HepG2 (cell line): ENCODE measurements at regions not wholly inside any gene's neighbourhood (a gene's known extent, or its start where the extent isn't known, plus 50 kb on each side); places are given as distances from the start of the nearest gene placed in this dataset.

ENCODE experiments used
- ATAC-seq: fragments of 200-7000 bp; cut with Tn5 transposase; 3 replicates; pipeline ENCODE4 v1.9.1; 2020; ENCODE audit warnings: mild to moderate bottlenecking, moderate library complexity
- BruUV-seq: library from RNA; stranded (reverse); fragments of 400-500 nt; replicated peaks from 2 replicates; lab custom pipeline; 2021; lab: Mats Ljungman, UMichigan
- CTCF ChIA-PET: fragments of 300-600 bp; formaldehyde crosslinking; extraction: SDS; loops from one replicate; lab custom pipeline; 2021; ENCODE audit warnings: low total read pairs, inconsistent platforms, low intra/inter-chr PET ratio; lab: Yijun Ruan, JAX
- POLR2A ChIA-PET: fragments of 350-600 bp; sonication (Branson Sonifier 250); formaldehyde crosslinking; loops from one replicate; lab custom pipeline; 2020; ENCODE audit warnings: antibody characterized with exemption, inconsistent platforms; lab: Yijun Ruan, JAX
- DNase-seq: peaks from one replicate; pipeline ENCODE4 v3.0.0-alpha.2; 2015; ENCODE audit warnings: low spot score
- FAIRE-seq: peaks from 3 replicates; lab custom pipeline; 2011; peaks lifted over from hg19 to GRCh38; lab: Jason Lieb, UNC
- H2AFZ ChIP-seq: one replicate; pipeline ENCODE4 v1.6.1; 2011; ENCODE audit warnings: low read length, inconsistent platforms
- H3K27ac ChIP-seq: fragments of 300-600 bp; 3 replicates; pipeline ENCODE4 v1.8.0; 2011; ENCODE audit warnings: mixed run types, mild to moderate bottlenecking, mixed read lengths, low read length, inconsistent platforms; ENCODE audit not compliant: insufficient read depth; ENCODE audit errors: extremely low read length
- H3K27me3 ChIP-seq, 2 experiments: fragments of 200-600 bp in 1 of 2; 2 replicates in 1 of 2; 3 replicates in 1 of 2; pipeline versions ENCODE4 v1.6.0 to v1.8.0; 2011; ENCODE audit warnings: low read length in 2 of 2, mild to moderate bottlenecking in 2 of 2, moderate library complexity in 2 of 2, inconsistent platforms in 1 of 2; ENCODE audit not compliant: insufficient read depth in 2 of 2, control insufficient read depth in 1 of 2
- H3K36me3 ChIP-seq, 2 experiments: fragments of 200-600 bp in 1 of 2; replicated peaks in 1 of 2; 2 replicates in 1 of 2; 3 replicates in 1 of 2; pipeline versions ENCODE4 v1.5.1 to v1.8.0; 2011; ENCODE audit warnings: low read length in 2 of 2, inconsistent platforms in 1 of 2; ENCODE audit not compliant: insufficient read depth in 2 of 2, control insufficient read depth in 1 of 2
- H3K4me1 ChIP-seq: 2 replicates; pipeline ENCODE4 v1.5.1; 2012; ENCODE audit warnings: low read length, inconsistent platforms; ENCODE audit not compliant: insufficient read depth
- H3K4me2 ChIP-seq: 2 replicates; pipeline ENCODE4 v1.6.0; 2011; ENCODE audit warnings: low read depth, low read length, inconsistent platforms
- H3K4me3 ChIP-seq, 3 experiments: fragments of 200-600 bp in 1 of 3; sonication (generic), shearing (Covaris generic) in 1 of 3; replicated peaks in 1 of 3; 2 replicates each; pipeline ENCODE4 v1.5.1; 2011 to 2016; ENCODE audit warnings: low read length in 3 of 3, inconsistent platforms in 2 of 3, low read depth in 2 of 3, mild to moderate bottlenecking in 2 of 3, control low read depth in 1 of 3, mixed read lengths in 1 of 3; ENCODE audit not compliant: insufficient read depth in 1 of 3
- H3K79me2 ChIP-seq: one replicate; pipeline ENCODE4 v1.6.1; 2011; ENCODE audit warnings: low read length, inconsistent platforms; ENCODE audit not compliant: insufficient read depth
- H3K9ac ChIP-seq: 2 replicates; pipeline ENCODE4 v1.6.0; 2011; ENCODE audit warnings: mild to moderate bottlenecking, low read depth, low read length, inconsistent platforms; ENCODE audit not compliant: insufficient read depth
- H3K9me3 ChIP-seq: 2 replicates; pipeline ENCODE4 v1.5.1; 2012; ENCODE audit warnings: mild to moderate bottlenecking, low read length
- H4K20me1 ChIP-seq: 2 replicates; pipeline ENCODE4 v1.6.0; 2011; ENCODE audit warnings: inconsistent platforms, mild to moderate bottlenecking, low read length, moderate library complexity; ENCODE audit not compliant: insufficient read depth
- EEA1 ChIP-seq: sonication (generic); formaldehyde crosslinking; IDR thresholded peaks from 2 replicates; pipeline ENCODE4 v1.5.1; 2020; ENCODE audit warnings: mild to moderate bottlenecking, missing genetic modification reagents, borderline replicate concordance
- GFI1 ChIP-seq: sonication (generic); formaldehyde crosslinking; IDR thresholded peaks from 2 replicates; pipeline ENCODE4 v1.5.0; 2020; ENCODE audit warnings: missing genetic modification reagents, mild to moderate bottlenecking, borderline replicate concordance
- KLF16 ChIP-seq, 2 experiments: sonication (generic) in 1 of 2; formaldehyde crosslinking in 1 of 2; IDR thresholded peaks; 2 replicates each; pipeline versions ENCODE4 v1.6.1 to v1.8.0; 2016 to 2023; ENCODE audit warnings: missing genetic modification reagents in 2 of 2, missing compliant biosample characterization in 1 of 2
- NCOA5 ChIP-seq: sonication (generic); formaldehyde crosslinking; IDR thresholded peaks from 2 replicates; pipeline ENCODE4 v1.4.0; 2020; ENCODE audit warnings: missing genetic modification reagents
- TIGD3 ChIP-seq: sonication (generic); formaldehyde crosslinking; IDR thresholded peaks from 2 replicates; pipeline ENCODE4 v1.5.1; 2020; ENCODE audit warnings: mild to moderate bottlenecking, missing genetic modification reagents, borderline replicate concordance
- ZNF446 ChIP-seq: sonication (generic); formaldehyde crosslinking; IDR thresholded peaks from 2 replicates; pipeline ENCODE4 v1.5.0; 2020; ENCODE audit warnings: mild to moderate bottlenecking, missing genetic modification reagents
- ZNF768 ChIP-seq: sonication (generic); formaldehyde crosslinking; IDR thresholded peaks from 2 replicates; pipeline ENCODE4 v1.4.0; 2020; ENCODE audit warnings: missing genetic modification reagents
- ZNF878 ChIP-seq: sonication (generic); formaldehyde crosslinking; IDR thresholded peaks from 2 replicates; pipeline ENCODE4 v1.8.1; 2023; ENCODE audit warnings: mild to moderate bottlenecking, missing genetic modification reagents, moderate library complexity
- in situ Hi-C: cut with HindIII; loops from 2 replicates; pipeline ENCODE4 v1.10.0; 2017; ENCODE audit warnings: low pct_unique_long_range_greater_than_20kb; ENCODE audit not compliant: extremely low pct_ligation_motif_present
- intact Hi-C: fragments of 100-400 bp; cut with micrococcal nuclease; formaldehyde crosslinking; loops from one replicate; pipeline ENCODE4 v1.10.0; 2022; ENCODE audit not compliant: unreplicated experiment
- TF ChIP-seq, protein P1 (sequence below): IDR thresholded peaks from 2 replicates; pipeline ENCODE4 v1.6.1; 2016
- TF ChIP-seq, protein P2 (sequence below): sonication (generic); formaldehyde crosslinking; IDR thresholded peaks from 2 replicates; pipeline ENCODE4 v1.8.0; 2022; ENCODE audit warnings: mild to moderate bottlenecking, missing genetic modification reagents

GRCh38 chr9:71263451-71263850 is 142.0 kb upstream of the TRPM3 start:
- no peak for TF ChIP-seq TIGD3
- TF ChIP-seq ZNF768: no peak
- no peak for TF ChIP-seq GFI1 (CRISPR knock-in tag)
- TF ChIP-seq, protein P1, sequence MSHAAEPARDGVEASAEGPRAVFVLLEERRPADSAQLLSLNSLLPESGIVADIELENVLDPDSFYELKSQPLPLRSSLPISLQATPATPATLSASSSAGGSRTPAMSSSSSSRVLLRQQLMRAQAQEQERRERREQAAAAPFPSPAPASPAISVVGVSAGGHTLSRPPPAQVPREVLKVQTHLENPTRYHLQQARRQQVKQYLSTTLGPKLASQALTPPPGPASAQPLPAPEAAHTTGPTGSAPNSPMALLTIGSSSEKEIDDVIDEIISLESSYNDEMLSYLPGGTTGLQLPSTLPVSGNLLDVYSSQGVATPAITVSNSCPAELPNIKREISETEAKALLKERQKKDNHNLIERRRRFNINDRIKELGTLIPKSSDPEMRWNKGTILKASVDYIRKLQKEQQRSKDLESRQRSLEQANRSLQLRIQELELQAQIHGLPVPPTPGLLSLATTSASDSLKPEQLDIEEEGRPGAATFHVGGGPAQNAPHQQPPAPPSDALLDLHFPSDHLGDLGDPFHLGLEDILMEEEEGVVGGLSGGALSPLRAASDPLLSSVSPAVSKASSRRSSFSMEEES (CRISPR knock-in tag): no peak
- TF ChIP-seq EEA1 (CRISPR knock-in tag): no peak
- TF ChIP-seq ZNF446 (CRISPR knock-in tag): no peak
- TF ChIP-seq KLF16 (CRISPR knock-in tag; IDR thresholded peaks at IDR 0.05): no peak
- TF ChIP-seq, protein P2, sequence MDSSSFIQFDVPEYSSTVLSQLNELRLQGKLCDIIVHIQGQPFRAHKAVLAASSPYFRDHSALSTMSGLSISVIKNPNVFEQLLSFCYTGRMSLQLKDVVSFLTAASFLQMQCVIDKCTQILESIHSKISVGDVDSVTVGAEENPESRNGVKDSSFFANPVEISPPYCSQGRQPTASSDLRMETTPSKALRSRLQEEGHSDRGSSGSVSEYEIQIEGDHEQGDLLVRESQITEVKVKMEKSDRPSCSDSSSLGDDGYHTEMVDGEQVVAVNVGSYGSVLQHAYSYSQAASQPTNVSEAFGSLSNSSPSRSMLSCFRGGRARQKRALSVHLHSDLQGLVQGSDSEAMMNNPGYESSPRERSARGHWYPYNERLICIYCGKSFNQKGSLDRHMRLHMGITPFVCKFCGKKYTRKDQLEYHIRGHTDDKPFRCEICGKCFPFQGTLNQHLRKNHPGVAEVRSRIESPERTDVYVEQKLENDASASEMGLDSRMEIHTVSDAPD (CRISPR knock-in tag): no peak
- TF ChIP-seq NCOA5 (CRISPR knock-in tag): no peak
- no peak for TF ChIP-seq ZNF878 (CRISPR knock-in tag)
- TF ChIP-seq, all 625 proteins: peak for 0
- H2AFZ ChIP-seq: no peak overlapping the region
- BruUV-seq: no TSS peak

More at GRCh38 chr9:71263451-71263850, 142.0 kb upstream of the TRPM3 start:
- Histone ChIP-seq H3K4me1 (no peaks in the 10 kb centered on the region), H3K27me3 (0 out of 5 replicates have a peak, but pooled peaks cover 0 to 1% of the 10 kb centered on the region in 2 experiments), H3K4me3 (no peak overlapping the region), H3K4me2 (no peak overlapping the region), H4K20me1 (no peaks in the 10 kb centered on the region), H3K79me2 (no peaks in the 10 kb centered on the region), H3K9ac (no peak overlapping the region), H3K9me3 (no peaks in the 10 kb centered on the region), H3K27ac (no peak overlapping the region), H3K36me3 (no peaks in the 10 kb centered on the region)
- no peak for FAIRE-seq
- intact Hi-C loops (no loop called here), in situ Hi-C loops (no loop called here)
- DNase-seq: no peak
- CTCF ChIA-PET: no interaction called here
- no peak for ATAC-seq
- POLR2A ChIA-PET: no interaction called here
